ENCODE measurements at regions not wholly inside any gene's neighbourhood (a gene's known extent, or its start where the extent isn't known, plus 50 kb on each side); places are given as distances from the start of the nearest gene placed in this dataset.

GRCh38 chr2:182616471-182617393, 99.3 kb upstream of the DNAJC10 start:
- TF ChIP-seq KDM1A (IDR thresholded peaks at IDR 0.05; ENCODE audit: borderline replicate concordance) = no peak
- no peak for TF ChIP-seq TCF12 (IDR thresholded peaks at IDR 0.05; ENCODE audit: low read depth, low read length)

Measured in GM12878 (cell line).